Smooth muscle cell (in vitro differentiated cells): ENCODE measurements at regions not wholly inside any gene's neighbourhood (a gene's known extent, or its start where the extent isn't known, plus 50 kb on each side); places are given as distances from the start of the nearest gene placed in this dataset.

Source experiments
- DNase-seq: peaks from one replicate; lab custom pipeline; 2025; ENCODE audit not compliant: unreplicated experiment; lab: John Stamatoyannopoulos, UW
- H2AFZ ChIP-seq: fragments of 200-600 bp; sonication (generic); 2 replicates; pipeline ENCODE4 v1.6.0; 2016; ENCODE audit warnings: antibody characterized with exemption, low read depth, mild to moderate bottlenecking
- H3F3A ChIP-seq: fragments of 200-600 bp; sonication (generic); 2 replicates; pipeline ENCODE4 v1.6.0; 2017; ENCODE audit warnings: antibody characterized with exemption, low read depth
- H3K27ac ChIP-seq: fragments of 200-600 bp; sonication (generic); 2 replicates; pipeline ENCODE4 v1.5.1; 2016; ENCODE audit warnings: low read depth, mild to moderate bottlenecking
- H3K27me3 ChIP-seq: fragments of 200-600 bp; sonication (generic); 2 replicates; pipeline ENCODE4 v1.6.1; 2016; ENCODE audit warnings: low read depth, mild to moderate bottlenecking
- H3K36me3 ChIP-seq: fragments of 200-600 bp; sonication (generic); 2 replicates; pipeline ENCODE4 v1.5.1; 2016; ENCODE audit warnings: low read depth
- H3K4me1 ChIP-seq: fragments of 200-600 bp; sonication (generic); 2 replicates; pipeline ENCODE4 v1.5.1; 2016; ENCODE audit warnings: low read depth
- H3K4me2 ChIP-seq: fragments of 200-600 bp; sonication (generic); 2 replicates; pipeline ENCODE4 v1.6.0; 2016; ENCODE audit warnings: mild to moderate bottlenecking
- H3K4me3 ChIP-seq: fragments of 200-600 bp; sonication (generic); 2 replicates; pipeline ENCODE4 v1.5.1; 2016; ENCODE audit warnings: mild to moderate bottlenecking
- H3K79me2 ChIP-seq: fragments of 200-600 bp; sonication (generic); 2 replicates; pipeline ENCODE4 v1.6.0; 2016; ENCODE audit warnings: low read depth, mild to moderate bottlenecking
- H3K9ac ChIP-seq: fragments of 200-600 bp; sonication (generic); 2 replicates; pipeline ENCODE4 v1.6.0; 2016; ENCODE audit warnings: low read depth
- H3K9me3 ChIP-seq: fragments of 200-600 bp; sonication (generic); replicated peaks from 2 replicates; pipeline ENCODE4 v1.5.1; 2016; ENCODE audit warnings: low read depth
- H4K20me1 ChIP-seq: fragments of 200-600 bp; sonication (generic); 2 replicates; pipeline ENCODE4 v1.6.0; 2016; ENCODE audit warnings: low read depth
- CTCF ChIP-seq: fragments of 200-600 bp; sonication (generic); IDR thresholded peaks from 2 replicates; pipeline ENCODE4 v1.5.1; 2017; ENCODE audit warnings: borderline replicate concordance, mild to moderate bottlenecking, antibody characterized with exemption; ENCODE audit not compliant: insufficient read depth, poor library complexity, severe bottlenecking
- WGBS: methylation state at CpG from one replicate; pipeline ENCODE4 v1.1.7; 2016; ENCODE audit warnings: low lambda C conversion rate; 5-methylcytosine and 5-hydroxymethylcytosine counted together

DNA sequence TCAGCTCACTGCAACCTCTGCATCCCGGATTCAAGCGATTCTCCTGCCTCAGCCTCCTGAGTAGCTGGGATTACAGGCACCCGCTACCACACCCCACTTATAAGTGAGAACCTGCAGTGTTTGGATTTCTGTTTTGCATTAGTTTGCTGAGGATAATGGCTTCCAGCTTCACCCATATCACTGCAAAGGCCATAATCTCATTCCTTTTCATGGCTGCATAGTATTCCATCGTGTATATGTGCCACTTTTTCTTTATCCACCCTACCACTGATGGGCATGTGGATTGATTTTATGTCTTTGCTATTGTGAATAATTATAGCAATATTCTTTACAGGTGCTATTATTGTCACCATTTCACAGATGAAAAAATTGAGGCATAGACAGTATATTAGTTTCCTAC is 301.0 kb upstream of the MAF start:
- H3K27ac ChIP-seq: no peak overlapping the region
- H3K9ac ChIP-seq: no peak overlapping the region
- H3K27me3 ChIP-seq: no peaks in the 10 kb centered on the region
- H4K20me1 ChIP-seq: no peaks in the 10 kb centered on the region
- H3K4me1 ChIP-seq: no peaks in the 10 kb centered on the region
- H3K4me3 ChIP-seq: no peak overlapping the region
- 94% methylated on average over 4 of the region's 4 CpGs for WGBS
- no peaks in the 10 kb centered on the region for H3K9me3 ChIP-seq
- DNase-seq: no peak
- no peaks in the 10 kb centered on the region for H3K79me2 ChIP-seq
- H3F3A ChIP-seq: peaks cover 7% of the 10 kb centered on the region
- H2AFZ ChIP-seq: no peak overlapping the region
- TF ChIP-seq CTCF: no peak
- no peaks in the 10 kb centered on the region for H3K36me3 ChIP-seq
- H3K4me2 ChIP-seq: no peak overlapping the region

GRCh38 chr16:79899716-79900115 is 299.2 kb upstream of the MAF start:
- H3K79me2 ChIP-seq: no peaks in the 10 kb centered on the region
- H2AFZ ChIP-seq: no peak overlapping the region
- no peak overlapping the region for H3K4me3 ChIP-seq
- peaks cover 7% of the 10 kb centered on the region for H3F3A ChIP-seq
- no peak for DNase-seq
- no peaks in the 10 kb centered on the region for H3K9me3 ChIP-seq
- H3K36me3 ChIP-seq: no peaks in the 10 kb centered on the region
- no peaks in the 10 kb centered on the region for H3K4me1 ChIP-seq
- H3K9ac ChIP-seq: no peak overlapping the region
- H3K4me2 ChIP-seq: no peak overlapping the region
- no peak overlapping the region for H3K27ac ChIP-seq
- TF ChIP-seq CTCF: no peak
- H3K27me3 ChIP-seq: no peaks in the 10 kb centered on the region
- no peaks in the 10 kb centered on the region for H4K20me1 ChIP-seq

DNA sequence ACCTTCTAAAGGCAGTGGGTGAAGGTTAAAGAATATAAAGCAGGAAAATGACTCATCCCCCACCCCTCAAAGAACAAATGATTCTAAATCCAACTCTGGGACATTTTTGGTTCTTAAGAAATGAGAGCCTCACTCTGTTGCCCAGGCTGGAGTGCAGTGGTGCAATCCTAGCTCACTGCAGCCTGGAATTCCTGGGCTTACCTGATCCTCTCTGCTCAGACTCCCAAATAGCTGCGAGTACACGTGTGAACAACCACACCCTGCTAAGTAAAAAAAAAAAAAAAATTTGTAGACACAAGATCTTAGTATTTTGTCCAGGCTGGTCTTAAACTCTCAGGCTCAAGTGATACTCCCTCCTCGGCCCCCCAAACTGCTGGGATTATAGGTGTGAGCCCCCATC is 298.8 kb upstream of the MAF start:
- peaks cover 7% of the 10 kb centered on the region for H3F3A ChIP-seq
- WGBS: 92% methylated on average over 3 of the region's 3 CpGs
- no peaks in the 10 kb centered on the region for H3K27me3 ChIP-seq
- no peak overlapping the region for H2AFZ ChIP-seq
- no peaks in the 10 kb centered on the region for H3K4me1 ChIP-seq
- H3K9me3 ChIP-seq: no peaks in the 10 kb centered on the region
- DNase-seq: no peak
- TF ChIP-seq CTCF: no peak
- H3K4me3 ChIP-seq: no peak overlapping the region
- no peak overlapping the region for H3K4me2 ChIP-seq
- no peaks in the 10 kb centered on the region for H4K20me1 ChIP-seq
- no peaks in the 10 kb centered on the region for H3K79me2 ChIP-seq
- H3K36me3 ChIP-seq: no peaks in the 10 kb centered on the region
- no peak overlapping the region for H3K27ac ChIP-seq
- H3K9ac ChIP-seq: no peak overlapping the region

GRCh38 chr16:79898703-79899102 is 298.2 kb upstream of the MAF start:
- no peaks in the 10 kb centered on the region for H3K79me2 ChIP-seq
- peaks cover 7% of the 10 kb centered on the region for H3F3A ChIP-seq
- H3K9me3 ChIP-seq: no peaks in the 10 kb centered on the region
- H3K9ac ChIP-seq: no peak overlapping the region
- no peaks in the 10 kb centered on the region for H3K36me3 ChIP-seq
- H3K4me1 ChIP-seq: no peaks in the 10 kb centered on the region
- H4K20me1 ChIP-seq: no peaks in the 10 kb centered on the region
- DNase-seq: no peak
- TF ChIP-seq CTCF: no peak
- H2AFZ ChIP-seq: no peak overlapping the region
- WGBS: 95% methylated on average over 3 of the region's 3 CpGs
- no peak overlapping the region for H3K4me3 ChIP-seq
- H3K4me2 ChIP-seq: no peak overlapping the region
- H3K27me3 ChIP-seq: no peaks in the 10 kb centered on the region
- H3K27ac ChIP-seq: no peak overlapping the region
